ENCODE measurements at regions not wholly inside any gene's neighbourhood (a gene's known extent, or its start where the extent isn't known, plus 50 kb on each side); places are given as distances from the start of the nearest gene placed in this dataset.

DNA sequence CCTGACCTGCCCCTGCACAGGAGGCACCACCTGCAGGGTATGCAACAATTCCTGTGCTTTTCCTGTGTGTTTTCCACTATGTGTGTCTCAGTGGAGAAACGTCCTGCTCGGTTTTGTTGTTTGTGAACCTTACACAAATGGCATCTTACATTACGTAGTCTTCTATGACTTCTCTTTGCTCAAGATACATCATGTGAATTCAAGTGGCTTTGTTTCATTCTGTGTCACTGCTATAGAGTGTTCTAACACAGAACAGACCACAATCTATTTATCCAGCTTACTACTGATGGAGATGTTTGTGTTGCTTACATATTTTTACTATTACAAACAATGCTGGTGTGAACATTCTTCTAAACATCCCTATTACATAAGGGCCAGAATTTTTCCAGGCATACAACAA is 97.7 kb downstream of the ANKRD10 start:
- WGBS (ENCODE audit: low lambda C conversion rate), result 85% methylated on average over 3 of the region's 3 CpGs
- no peaks in the 10 kb centered on the region for H3K36me3 ChIP-seq (replicated peaks in 1 of 2; ENCODE audit: control insufficient read depth in 1 of 2, insufficient read depth in 2 of 2, low read length in 1 of 2)
- H4K20me1 ChIP-seq (ENCODE audit: insufficient read depth), result no peaks in the 10 kb centered on the region
- H3K4me3 ChIP-seq (ENCODE audit: low read depth in 2 of 2, low read length in 1 of 2), result no peak overlapping the region
- ChIA-PET POLR2A (no interaction called here), CTCF (interaction anchor here (1.6 kb wide), 1 partner anchor 361 kb away, joined by 7 read pairs; no protein-coding TSS in a partner anchor)
- TF ChIP-seq, protein P1, sequence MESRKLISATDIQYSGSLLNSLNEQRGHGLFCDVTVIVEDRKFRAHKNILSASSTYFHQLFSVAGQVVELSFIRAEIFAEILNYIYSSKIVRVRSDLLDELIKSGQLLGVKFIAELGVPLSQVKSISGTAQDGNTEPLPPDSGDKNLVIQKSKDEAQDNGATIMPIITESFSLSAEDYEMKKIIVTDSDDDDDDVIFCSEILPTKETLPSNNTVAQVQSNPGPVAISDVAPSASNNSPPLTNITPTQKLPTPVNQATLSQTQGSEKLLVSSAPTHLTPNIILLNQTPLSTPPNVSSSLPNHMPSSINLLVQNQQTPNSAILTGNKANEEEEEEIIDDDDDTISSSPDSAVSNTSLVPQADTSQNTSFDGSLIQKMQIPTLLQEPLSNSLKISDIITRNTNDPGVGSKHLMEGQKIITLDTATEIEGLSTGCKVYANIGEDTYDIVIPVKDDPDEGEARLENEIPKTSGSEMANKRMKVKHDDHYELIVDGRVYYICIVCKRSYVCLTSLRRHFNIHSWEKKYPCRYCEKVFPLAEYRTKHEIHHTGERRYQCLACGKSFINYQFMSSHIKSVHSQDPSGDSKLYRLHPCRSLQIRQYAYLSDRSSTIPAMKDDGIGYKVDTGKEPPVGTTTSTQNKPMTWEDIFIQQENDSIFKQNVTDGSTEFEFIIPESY (IDR thresholded peaks at IDR 0.05; ENCODE audit: borderline replicate concordance, low read depth), result no peak
- TF ChIP-seq, protein P2, sequence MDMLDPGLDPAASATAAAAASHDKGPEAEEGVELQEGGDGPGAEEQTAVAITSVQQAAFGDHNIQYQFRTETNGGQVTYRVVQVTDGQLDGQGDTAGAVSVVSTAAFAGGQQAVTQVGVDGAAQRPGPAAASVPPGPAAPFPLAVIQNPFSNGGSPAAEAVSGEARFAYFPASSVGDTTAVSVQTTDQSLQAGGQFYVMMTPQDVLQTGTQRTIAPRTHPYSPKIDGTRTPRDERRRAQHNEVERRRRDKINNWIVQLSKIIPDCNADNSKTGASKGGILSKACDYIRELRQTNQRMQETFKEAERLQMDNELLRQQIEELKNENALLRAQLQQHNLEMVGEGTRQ (IDR thresholded peaks at IDR 0.05; ENCODE audit: borderline replicate concordance, low read depth, low read length), result no peak
- TF ChIP-seq RFX5 (IDR thresholded peaks at IDR 0.05; ENCODE audit: low read length) (no peak), GATA2 (CRISPR knock-in tag; IDR thresholded peaks at IDR 0.05) (no peak), GABPA (IDR thresholded peaks at IDR 0.05; ENCODE audit: low read depth) (no peak), CHD2 (IDR thresholded peaks at IDR 0.05; ENCODE audit: low read length, partially characterized antibody) (no peak), FOSL2 (IDR thresholded peaks at IDR 0.05; ENCODE audit: borderline replicate concordance, low read depth) (no peak), JUND (IDR thresholded peaks at IDR 0.05) (no peak), TEAD4 (IDR thresholded peaks at IDR 0.05; ENCODE audit: borderline replicate concordance, insufficient read depth) (no peak), RCOR1 (IDR thresholded peaks at IDR 0.05; ENCODE audit: low read length) (no peak), ELF1 (IDR thresholded peaks at IDR 0.05) (no peak), NRF1 (IDR thresholded peaks at IDR 0.05; ENCODE audit: low read depth, low read length) (no peak), FOXJ3 (CRISPR knock-in tag; IDR thresholded peaks at IDR 0.05) (no peak)
- TF ChIP-seq, protein P3, sequence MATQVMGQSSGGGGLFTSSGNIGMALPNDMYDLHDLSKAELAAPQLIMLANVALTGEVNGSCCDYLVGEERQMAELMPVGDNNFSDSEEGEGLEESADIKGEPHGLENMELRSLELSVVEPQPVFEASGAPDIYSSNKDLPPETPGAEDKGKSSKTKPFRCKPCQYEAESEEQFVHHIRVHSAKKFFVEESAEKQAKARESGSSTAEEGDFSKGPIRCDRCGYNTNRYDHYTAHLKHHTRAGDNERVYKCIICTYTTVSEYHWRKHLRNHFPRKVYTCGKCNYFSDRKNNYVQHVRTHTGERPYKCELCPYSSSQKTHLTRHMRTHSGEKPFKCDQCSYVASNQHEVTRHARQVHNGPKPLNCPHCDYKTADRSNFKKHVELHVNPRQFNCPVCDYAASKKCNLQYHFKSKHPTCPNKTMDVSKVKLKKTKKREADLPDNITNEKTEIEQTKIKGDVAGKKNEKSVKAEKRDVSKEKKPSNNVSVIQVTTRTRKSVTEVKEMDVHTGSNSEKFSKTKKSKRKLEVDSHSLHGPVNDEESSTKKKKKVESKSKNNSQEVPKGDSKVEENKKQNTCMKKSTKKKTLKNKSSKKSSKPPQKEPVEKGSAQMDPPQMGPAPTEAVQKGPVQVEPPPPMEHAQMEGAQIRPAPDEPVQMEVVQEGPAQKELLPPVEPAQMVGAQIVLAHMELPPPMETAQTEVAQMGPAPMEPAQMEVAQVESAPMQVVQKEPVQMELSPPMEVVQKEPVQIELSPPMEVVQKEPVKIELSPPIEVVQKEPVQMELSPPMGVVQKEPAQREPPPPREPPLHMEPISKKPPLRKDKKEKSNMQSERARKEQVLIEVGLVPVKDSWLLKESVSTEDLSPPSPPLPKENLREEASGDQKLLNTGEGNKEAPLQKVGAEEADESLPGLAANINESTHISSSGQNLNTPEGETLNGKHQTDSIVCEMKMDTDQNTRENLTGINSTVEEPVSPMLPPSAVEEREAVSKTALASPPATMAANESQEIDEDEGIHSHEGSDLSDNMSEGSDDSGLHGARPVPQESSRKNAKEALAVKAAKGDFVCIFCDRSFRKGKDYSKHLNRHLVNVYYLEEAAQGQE (IDR thresholded peaks at IDR 0.05; ENCODE audit: low read depth, low read length), result no peak
- no peak for DNase-seq
- H3K9me2 ChIP-seq, result no peaks in the 10 kb centered on the region
- H3K79me2 ChIP-seq (ENCODE audit: insufficient read depth), result no peaks in the 10 kb centered on the region
- no peaks in the 10 kb centered on the region for H3K27me3 ChIP-seq (ENCODE audit: insufficient read depth)
- H3K27ac ChIP-seq (ENCODE audit: low read depth in 2 of 2, low read length in 1 of 2), result no peak overlapping the region
- H2AFZ ChIP-seq (ENCODE audit: low read depth), result no peak overlapping the region
- H3K9me3 ChIP-seq, result no peaks in the 10 kb centered on the region
- H3K4me2 ChIP-seq, result no peak overlapping the region
- no peak overlapping the region for H3K9ac ChIP-seq
- peaks cover 0 to 3% of the 10 kb centered on the region in 2 experiments; a peak in 1 of 4 replicates for H3K4me1 ChIP-seq (ENCODE audit: control insufficient read depth in 1 of 2, insufficient read depth in 2 of 2, low read depth in 1 of 2, low read length in 1 of 2)
- H3F3A ChIP-seq (replicated peaks; ENCODE audit: insufficient read depth), result no peaks in the 10 kb centered on the region

All from SK-N-SH (cell line).